WTC11 (cell line): ENCODE measurements at regions not wholly inside any gene's neighbourhood (a gene's known extent, or its start where the extent isn't known, plus 50 kb on each side); places are given as distances from the start of the nearest gene placed in this dataset.

Experiments used
- ATAC-seq: fragments of 200-7000 bp; cut with Tn5 transposase; 2 replicates; pipeline ENCODE4 v1.10.0; 2021; ENCODE audit warnings: mild to moderate bottlenecking, moderate library complexity
- CTCF ChIA-PET: fragments of 300-600 bp; sonication (Branson Sonifier 250); formaldehyde crosslinking; loops from one replicate; lab custom pipeline; 2021; ENCODE audit warnings: antibody characterized with exemption; lab: Charles Lee
- POLR2A ChIA-PET: fragments of 350-600 bp; sonication (Branson Sonifier 250); formaldehyde crosslinking; loops from one replicate; lab custom pipeline; 2021; ENCODE audit warnings: antibody characterized with exemption; lab: Charles Lee
- DNase-seq: peaks from one replicate; pipeline ENCODE4 v3.0.0; 2021; ENCODE audit warnings: low spot score
- H3K27ac Mint-ChIP-seq: 2 replicates; pipeline ENCODE4 v1.8.0; 2021; ENCODE audit warnings: mixed read lengths
- H3K27me3 Mint-ChIP-seq: 2 replicates; pipeline ENCODE4 v1.8.0; 2021; ENCODE audit warnings: low read depth, mild to moderate bottlenecking, moderate library complexity, mixed read lengths
- H3K36me3 Mint-ChIP-seq: 2 replicates; pipeline ENCODE4 v1.8.0; 2021; ENCODE audit warnings: mixed read lengths
- H3K4me1 Mint-ChIP-seq: 2 replicates; pipeline ENCODE4 v1.8.0; 2022; ENCODE audit warnings: mixed read lengths
- H3K4me3 Mint-ChIP-seq: 2 replicates; pipeline ENCODE4 v1.8.0; 2021; ENCODE audit warnings: mild to moderate bottlenecking, moderate library complexity, mixed read lengths
- H3K9me3 Mint-ChIP-seq: 2 replicates; pipeline ENCODE4 v1.8.0; 2021; ENCODE audit warnings: mixed read lengths
- ARID4B ChIP-seq: sonication (generic); formaldehyde crosslinking; IDR thresholded peaks from 2 replicates; pipeline ENCODE4 v1.8.0; 2023; ENCODE audit warnings: missing genetic modification reagents, mild to moderate bottlenecking, borderline replicate concordance
- CBFB ChIP-seq: sonication (generic); formaldehyde crosslinking; IDR thresholded peaks from 2 replicates; pipeline ENCODE4 v1.8.1; 2022; ENCODE audit warnings: mild to moderate bottlenecking, low read depth, missing genetic modification reagents
- E2F5 ChIP-seq: sonication (generic); formaldehyde crosslinking; IDR thresholded peaks from 2 replicates; pipeline ENCODE4 v1.8.1; 2022; ENCODE audit warnings: mild to moderate bottlenecking, moderate library complexity, missing genetic modification reagents
- EMX1 ChIP-seq: fragments of 250-450 bp; sonication (Bioruptor Pico); IDR thresholded peaks from 2 replicates; pipeline ENCODE4 v1.8.0; 2021; ENCODE audit warnings: mild to moderate bottlenecking
- GTF2I ChIP-seq: fragments of 250-450 bp; sonication (Bioruptor Pico); conservative IDR thresholded peaks from 2 replicates; pipeline ENCODE4 v1.4.0; 2021; ENCODE audit warnings: mild to moderate bottlenecking
- HMGA2 ChIP-seq: fragments of 250-450 bp; sonication (Bioruptor Pico); IDR thresholded peaks from 2 replicates; pipeline ENCODE4 v1.4.0; 2021; ENCODE audit warnings: mild to moderate bottlenecking, moderate library complexity
- KAT7 ChIP-seq: sonication (generic); formaldehyde crosslinking; IDR thresholded peaks from 2 replicates; pipeline ENCODE4 v1.8.1; 2023; ENCODE audit warnings: missing genetic modification reagents, mild to moderate bottlenecking, borderline replicate concordance
- NFATC4 ChIP-seq: fragments of 250-450 bp; sonication (Bioruptor Pico); IDR thresholded peaks from 2 replicates; pipeline ENCODE4 v1.9.0; 2021; ENCODE audit warnings: mild to moderate bottlenecking
- NFE2L1 ChIP-seq: sonication (generic); formaldehyde crosslinking; IDR thresholded peaks from 2 replicates; pipeline ENCODE4 v1.8.1; 2023; ENCODE audit warnings: missing genetic modification reagents
- OVOL2 ChIP-seq: fragments of 250-450 bp; sonication (Bioruptor Pico); IDR thresholded peaks from 2 replicates; pipeline ENCODE4 v1.9.0; 2021; ENCODE audit warnings: mild to moderate bottlenecking, borderline replicate concordance
- RELA ChIP-seq: sonication (generic); formaldehyde crosslinking; IDR thresholded peaks from 2 replicates; pipeline ENCODE4 v1.8.1; 2022; ENCODE audit warnings: missing genetic modification reagents, mild to moderate bottlenecking, borderline replicate concordance
- SMAD3 ChIP-seq: sonication (generic); formaldehyde crosslinking; IDR thresholded peaks from 2 replicates; pipeline ENCODE4 v1.8.0; 2022; ENCODE audit warnings: missing genetic modification reagents, mild to moderate bottlenecking, borderline replicate concordance
- SMAD4 ChIP-seq: sonication (generic); formaldehyde crosslinking; IDR thresholded peaks from 2 replicates; pipeline ENCODE4 v1.8.0; 2022; ENCODE audit warnings: mild to moderate bottlenecking, missing genetic modification reagents
- SP1 ChIP-seq: sonication (generic); formaldehyde crosslinking; conservative IDR thresholded peaks from 2 replicates; pipeline ENCODE4 v1.8.1; 2022; ENCODE audit warnings: missing genetic modification reagents
- TCF7 ChIP-seq: sonication (generic); formaldehyde crosslinking; IDR thresholded peaks from 2 replicates; pipeline ENCODE4 v1.8.0; 2022; ENCODE audit warnings: mild to moderate bottlenecking, low read depth, missing genetic modification reagents, moderate library complexity
- ZNF263 ChIP-seq: sonication (generic); formaldehyde crosslinking; IDR thresholded peaks from 2 replicates; pipeline ENCODE4 v1.8.1; 2022; ENCODE audit warnings: low read depth, mild to moderate bottlenecking, moderate library complexity, missing genetic modification reagents
- ZNF396 ChIP-seq: fragments of 250-450 bp; sonication (Bioruptor Pico); IDR thresholded peaks from 2 replicates; pipeline ENCODE4 v1.8.0; 2021; ENCODE audit warnings: mild to moderate bottlenecking, moderate library complexity, borderline replicate concordance
- ZNF423 ChIP-seq: fragments of 250-450 bp; sonication (Bioruptor Pico); IDR thresholded peaks from 2 replicates; pipeline ENCODE4 v2.1.2; 2022; ENCODE audit warnings: mild to moderate bottlenecking, moderate library complexity
- TF ChIP-seq, protein P1 (sequence below): sonication (generic); formaldehyde crosslinking; IDR thresholded peaks from 2 replicates; pipeline ENCODE4 v1.8.0; 2022; ENCODE audit warnings: missing genetic modification reagents
- TF ChIP-seq, protein P2 (sequence below): sonication (generic); formaldehyde crosslinking; IDR thresholded peaks from 2 replicates; pipeline ENCODE4 v1.8.1; 2023; ENCODE audit warnings: mild to moderate bottlenecking, missing genetic modification reagents, moderate library complexity
- TF ChIP-seq, protein P3 (sequence below): sonication (generic); formaldehyde crosslinking; IDR thresholded peaks from 2 replicates; pipeline ENCODE4 v1.8.1; 2023; ENCODE audit warnings: mild to moderate bottlenecking, missing genetic modification reagents

- no peak overlapping the region for H3K27ac Mint-ChIP-seq
- H3K36me3 Mint-ChIP-seq = peaks cover 3% of the 10 kb centered on the region; the same call in 1 of the 2 replicates
- H3K4me3 Mint-ChIP-seq = no peak overlapping the region
- H3K27me3 Mint-ChIP-seq = peaks cover 3% of the 10 kb centered on the region
- TF ChIP-seq KAT7 (CRISPR knock-in tag) (no peak), ZNF263 (no peak), HMGA2 (CRISPR knock-in tag) (no peak), RELA (CRISPR knock-in tag) (no peak), CBFB (no peak), NFE2L1 (no peak), EMX1 (CRISPR knock-in tag) (no peak), OVOL2 (CRISPR knock-in tag) (no peak), ZNF423 (CRISPR knock-in tag) (no peak), ZNF396 (no peak)
- TF ChIP-seq, protein P1, sequence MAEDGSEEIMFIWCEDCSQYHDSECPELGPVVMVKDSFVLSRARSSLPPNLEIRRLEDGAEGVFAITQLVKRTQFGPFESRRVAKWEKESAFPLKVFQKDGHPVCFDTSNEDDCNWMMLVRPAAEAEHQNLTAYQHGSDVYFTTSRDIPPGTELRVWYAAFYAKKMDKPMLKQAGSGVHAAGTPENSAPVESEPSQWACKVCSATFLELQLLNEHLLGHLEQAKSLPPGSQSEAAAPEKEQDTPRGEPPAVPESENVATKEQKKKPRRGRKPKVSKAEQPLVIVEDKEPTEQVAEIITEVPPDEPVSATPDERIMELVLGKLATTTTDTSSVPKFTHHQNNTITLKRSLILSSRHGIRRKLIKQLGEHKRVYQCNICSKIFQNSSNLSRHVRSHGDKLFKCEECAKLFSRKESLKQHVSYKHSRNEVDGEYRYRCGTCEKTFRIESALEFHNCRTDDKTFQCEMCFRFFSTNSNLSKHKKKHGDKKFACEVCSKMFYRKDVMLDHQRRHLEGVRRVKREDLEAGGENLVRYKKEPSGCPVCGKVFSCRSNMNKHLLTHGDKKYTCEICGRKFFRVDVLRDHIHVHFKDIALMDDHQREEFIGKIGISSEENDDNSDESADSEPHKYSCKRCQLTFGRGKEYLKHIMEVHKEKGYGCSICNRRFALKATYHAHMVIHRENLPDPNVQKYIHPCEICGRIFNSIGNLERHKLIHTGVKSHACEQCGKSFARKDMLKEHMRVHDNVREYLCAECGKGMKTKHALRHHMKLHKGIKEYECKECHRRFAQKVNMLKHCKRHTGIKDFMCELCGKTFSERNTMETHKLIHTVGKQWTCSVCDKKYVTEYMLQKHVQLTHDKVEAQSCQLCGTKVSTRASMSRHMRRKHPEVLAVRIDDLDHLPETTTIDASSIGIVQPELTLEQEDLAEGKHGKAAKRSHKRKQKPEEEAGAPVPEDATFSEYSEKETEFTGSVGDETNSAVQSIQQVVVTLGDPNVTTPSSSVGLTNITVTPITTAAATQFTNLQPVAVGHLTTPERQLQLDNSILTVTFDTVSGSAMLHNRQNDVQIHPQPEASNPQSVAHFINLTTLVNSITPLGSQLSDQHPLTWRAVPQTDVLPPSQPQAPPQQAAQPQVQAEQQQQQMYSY (CRISPR knock-in tag) = no peak
- peaks cover 9% of the 10 kb centered on the region for H3K9me3 Mint-ChIP-seq
- ATAC-seq (no peak), DNase-seq (no peak)
- H3K4me1 Mint-ChIP-seq = peaks cover 33% of the 10 kb centered on the region
- ChIA-PET POLR2A (no interaction called here), CTCF (interaction anchor here (0.9 kb wide), 1 partner anchor 30 kb away, joined by 3 read pairs; no protein-coding TSS in a partner anchor)
Observed at GRCh38 chr9:87343816-87344430, 153.7 kb upstream of the DAPK1 start.

DNA sequence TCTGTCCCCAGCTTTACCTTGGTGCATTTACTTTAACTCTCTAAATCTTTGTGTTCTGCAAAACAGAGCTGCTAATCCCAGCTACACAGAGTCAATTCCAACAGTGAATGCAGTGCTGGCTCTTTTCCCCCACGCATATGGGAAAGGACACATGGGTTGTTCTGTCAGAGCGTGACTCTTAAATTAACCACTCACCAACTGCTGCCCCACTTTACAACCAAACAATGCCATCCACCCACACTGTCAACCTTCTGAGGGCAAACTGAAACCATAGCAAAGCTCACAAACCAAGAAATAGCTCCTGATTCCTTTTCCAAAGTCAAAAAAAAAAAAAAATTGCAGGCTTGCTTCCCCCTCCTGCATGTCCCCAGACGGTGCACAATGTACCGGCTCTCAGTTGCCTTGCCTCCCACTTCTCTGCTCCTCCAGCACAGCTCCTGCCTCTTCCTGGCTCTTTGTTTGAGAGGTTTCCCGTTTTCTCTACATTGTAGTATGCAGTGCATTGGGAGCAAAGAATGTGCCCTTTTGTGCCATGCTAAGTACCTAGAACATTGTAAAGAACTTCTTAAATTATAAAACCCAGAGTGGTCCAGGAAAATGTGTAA, 151.5 kb upstream of the DAPK1 start:
- DNase-seq (no peak), ATAC-seq (peak; percentile 71)
- Mint-ChIP-seq H3K9me3 (peaks cover 9% of the 10 kb centered on the region), H3K36me3 (peaks cover 3% of the 10 kb centered on the region; the same call in 1 of the 2 replicates), H3K4me1 (peaks cover 15% of the 10 kb centered on the region), H3K27me3 (peaks cover 3% of the 10 kb centered on the region), H3K4me3 (no peak overlapping the region), H3K27ac (no peak overlapping the region)
- TF ChIP-seq SP1 = no peak
- TF ChIP-seq, protein P2, sequence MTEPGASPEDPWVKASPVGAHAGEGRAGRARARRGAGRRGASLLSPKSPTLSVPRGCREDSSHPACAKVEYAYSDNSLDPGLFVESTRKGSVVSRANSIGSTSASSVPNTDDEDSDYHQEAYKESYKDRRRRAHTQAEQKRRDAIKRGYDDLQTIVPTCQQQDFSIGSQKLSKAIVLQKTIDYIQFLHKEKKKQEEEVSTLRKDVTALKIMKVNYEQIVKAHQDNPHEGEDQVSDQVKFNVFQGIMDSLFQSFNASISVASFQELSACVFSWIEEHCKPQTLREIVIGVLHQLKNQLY (CRISPR knock-in tag) = no peak
- TF ChIP-seq, protein P3, sequence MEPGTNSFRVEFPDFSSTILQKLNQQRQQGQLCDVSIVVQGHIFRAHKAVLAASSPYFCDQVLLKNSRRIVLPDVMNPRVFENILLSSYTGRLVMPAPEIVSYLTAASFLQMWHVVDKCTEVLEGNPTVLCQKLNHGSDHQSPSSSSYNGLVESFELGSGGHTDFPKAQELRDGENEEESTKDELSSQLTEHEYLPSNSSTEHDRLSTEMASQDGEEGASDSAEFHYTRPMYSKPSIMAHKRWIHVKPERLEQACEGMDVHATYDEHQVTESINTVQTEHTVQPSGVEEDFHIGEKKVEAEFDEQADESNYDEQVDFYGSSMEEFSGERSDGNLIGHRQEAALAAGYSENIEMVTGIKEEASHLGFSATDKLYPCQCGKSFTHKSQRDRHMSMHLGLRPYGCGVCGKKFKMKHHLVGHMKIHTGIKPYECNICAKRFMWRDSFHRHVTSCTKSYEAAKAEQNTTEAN (CRISPR knock-in tag) = no peak
- no peak for TF ChIP-seq ARID4B (CRISPR knock-in tag)
- no peak for TF ChIP-seq NFATC4 (CRISPR knock-in tag)
- no peak for TF ChIP-seq SMAD4 (CRISPR knock-in tag)
- TF ChIP-seq GTF2I (CRISPR knock-in tag) = no peak
- TF ChIP-seq E2F5 (CRISPR knock-in tag) = no peak
- TF ChIP-seq SMAD3 (CRISPR knock-in tag) = no peak
- no peak for TF ChIP-seq TCF7
- ChIA-PET POLR2A (interaction anchor here (0.6 to 1.0 kb wide), 3 partner anchors 28 to 871 kb away, joined by 3 to 8 read pairs (median 4); no protein-coding TSS in a partner anchor), CTCF (no interaction called here)
